Fibroblast of skin of scalp (primary cell): ENCODE measurements at regions not wholly inside any gene's neighbourhood (a gene's known extent, or its start where the extent isn't known, plus 50 kb on each side); places are given as distances from the start of the nearest gene placed in this dataset.

ENCODE experiments used
- DNase-seq: peaks from one replicate; pipeline ENCODE4 v3.0.0-alpha.2; 2013

DNA sequence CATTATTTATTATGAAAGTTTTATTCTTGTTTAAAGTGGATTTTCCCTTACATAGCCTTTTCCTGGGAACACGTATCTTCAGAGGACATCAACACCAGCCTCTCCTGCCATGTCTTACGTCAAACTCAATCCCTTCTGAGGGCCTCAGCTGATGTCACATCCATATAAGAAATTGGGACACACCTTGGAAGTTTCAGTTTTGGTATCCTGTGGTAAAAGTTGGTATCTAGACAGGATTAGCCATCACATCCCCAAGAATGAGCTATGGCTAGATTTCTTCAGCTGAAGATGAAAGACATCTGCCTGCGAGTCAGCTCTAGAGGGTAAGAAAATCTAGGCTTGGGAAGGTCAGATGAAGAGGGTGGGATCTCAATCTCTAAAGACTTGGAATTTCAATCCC lies 75.8 kb upstream of the ZNF516 start:
- no peak for DNase-seq

DNA sequence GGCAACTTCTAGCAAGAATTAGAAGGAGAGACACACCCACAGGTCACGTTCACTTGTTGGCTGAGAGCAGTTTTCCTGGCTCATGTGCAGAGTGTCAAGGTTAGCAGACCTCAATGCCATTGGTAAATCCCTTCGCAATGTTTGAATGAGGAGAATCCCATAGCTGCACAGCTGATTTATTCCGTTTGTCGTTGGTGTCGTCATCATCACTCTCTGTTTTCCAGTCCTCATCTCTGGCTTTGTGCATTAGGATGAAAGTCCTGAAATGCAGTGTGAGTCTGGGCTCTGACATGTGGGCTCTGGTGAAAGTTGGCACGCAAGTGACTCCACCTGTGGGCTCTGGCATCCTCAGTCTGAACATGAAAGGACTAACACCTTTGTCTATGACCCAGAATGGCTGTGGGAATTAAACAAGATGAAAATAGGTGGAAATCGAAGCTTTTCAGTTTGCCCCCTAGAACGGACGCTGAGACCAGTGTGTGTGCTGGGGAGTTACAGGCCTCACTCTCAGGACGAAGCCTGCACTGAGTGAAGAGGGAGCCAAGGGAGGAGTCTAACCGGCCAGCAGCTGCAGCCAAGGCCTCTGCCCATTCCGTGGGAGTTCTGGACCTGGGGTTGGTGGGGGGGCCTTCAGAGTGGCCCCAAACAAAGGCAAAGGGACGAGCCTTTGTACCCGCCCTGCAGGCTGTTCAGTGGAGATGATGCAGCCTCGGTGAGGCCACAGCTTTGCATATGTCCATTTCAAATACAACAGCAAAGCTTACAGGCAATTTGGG lies 74.8 kb upstream of the ZNF516 start:
- no peak for DNase-seq

DNA sequence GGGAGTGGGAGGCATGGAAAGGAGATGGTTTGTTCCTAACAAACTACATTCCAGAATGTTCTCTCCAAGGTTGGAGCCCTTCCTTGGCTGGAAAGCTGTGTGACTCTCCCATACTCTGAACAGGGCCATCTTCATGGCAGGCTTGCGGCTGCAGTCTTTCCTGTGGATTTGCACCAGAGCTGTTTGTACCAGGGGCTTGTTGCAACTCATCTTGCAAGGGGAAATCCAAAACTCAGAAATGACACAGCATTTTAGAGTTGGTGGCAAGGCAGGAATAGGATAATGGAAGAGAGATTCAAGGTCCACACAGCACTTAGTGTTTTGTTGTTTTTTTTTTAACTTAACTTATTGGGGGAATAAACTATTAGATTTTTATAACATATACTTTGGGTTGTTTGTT lies 73.7 kb upstream of the ZNF516 start:
- no peak for DNase-seq

DNA sequence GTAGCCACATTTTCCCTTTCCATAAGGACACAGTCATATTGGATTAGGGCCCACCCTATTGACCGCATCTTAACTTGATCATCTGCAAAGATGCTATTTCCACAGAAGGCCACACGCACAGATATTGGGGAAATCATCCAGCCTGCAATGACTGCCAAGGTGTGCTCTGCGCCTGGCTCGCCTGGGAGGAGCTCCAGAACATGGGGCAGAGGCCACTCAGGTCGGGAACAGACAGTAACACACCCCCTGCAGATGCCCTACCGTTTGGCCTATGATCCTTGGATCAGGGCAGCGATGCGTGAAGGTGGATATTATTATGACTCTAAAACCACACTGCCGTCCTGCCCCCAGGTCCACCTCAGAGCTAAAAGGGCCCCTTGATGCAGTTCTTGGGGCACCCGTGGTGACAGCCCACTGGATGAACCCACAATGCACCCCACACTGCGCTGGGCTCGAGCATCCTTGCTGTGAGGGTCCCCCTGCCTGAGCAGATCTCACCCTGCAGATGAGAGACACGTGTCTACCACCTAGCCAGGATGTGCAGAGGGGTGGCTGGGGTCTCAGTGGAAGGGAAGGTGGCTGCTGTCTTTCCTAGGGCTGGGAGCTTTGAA lies 72.9 kb upstream of the ZNF516 start:
- no peak for DNase-seq

DNA sequence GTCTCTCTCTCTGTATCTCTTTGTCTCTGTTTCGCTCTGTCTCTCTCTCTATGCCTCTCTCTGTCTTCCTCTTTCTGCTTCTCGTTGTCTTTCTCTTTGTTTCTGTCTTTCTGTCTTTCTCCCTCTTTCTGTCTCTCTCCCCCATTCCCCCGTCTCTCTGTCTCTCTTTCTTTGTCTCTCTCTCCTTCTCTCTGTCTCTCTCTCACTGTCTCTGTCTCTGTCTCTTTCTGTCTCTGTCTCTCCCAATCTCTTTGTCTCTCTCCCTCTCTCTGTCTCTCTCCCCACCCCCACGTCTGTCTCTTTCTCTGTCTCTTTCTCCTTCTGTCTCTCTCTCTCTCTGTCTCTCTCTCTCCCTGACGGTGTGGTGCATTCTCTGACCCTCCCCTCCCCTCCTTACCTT lies 71.9 kb upstream of the ZNF516 start:
- no peak for DNase-seq

DNA sequence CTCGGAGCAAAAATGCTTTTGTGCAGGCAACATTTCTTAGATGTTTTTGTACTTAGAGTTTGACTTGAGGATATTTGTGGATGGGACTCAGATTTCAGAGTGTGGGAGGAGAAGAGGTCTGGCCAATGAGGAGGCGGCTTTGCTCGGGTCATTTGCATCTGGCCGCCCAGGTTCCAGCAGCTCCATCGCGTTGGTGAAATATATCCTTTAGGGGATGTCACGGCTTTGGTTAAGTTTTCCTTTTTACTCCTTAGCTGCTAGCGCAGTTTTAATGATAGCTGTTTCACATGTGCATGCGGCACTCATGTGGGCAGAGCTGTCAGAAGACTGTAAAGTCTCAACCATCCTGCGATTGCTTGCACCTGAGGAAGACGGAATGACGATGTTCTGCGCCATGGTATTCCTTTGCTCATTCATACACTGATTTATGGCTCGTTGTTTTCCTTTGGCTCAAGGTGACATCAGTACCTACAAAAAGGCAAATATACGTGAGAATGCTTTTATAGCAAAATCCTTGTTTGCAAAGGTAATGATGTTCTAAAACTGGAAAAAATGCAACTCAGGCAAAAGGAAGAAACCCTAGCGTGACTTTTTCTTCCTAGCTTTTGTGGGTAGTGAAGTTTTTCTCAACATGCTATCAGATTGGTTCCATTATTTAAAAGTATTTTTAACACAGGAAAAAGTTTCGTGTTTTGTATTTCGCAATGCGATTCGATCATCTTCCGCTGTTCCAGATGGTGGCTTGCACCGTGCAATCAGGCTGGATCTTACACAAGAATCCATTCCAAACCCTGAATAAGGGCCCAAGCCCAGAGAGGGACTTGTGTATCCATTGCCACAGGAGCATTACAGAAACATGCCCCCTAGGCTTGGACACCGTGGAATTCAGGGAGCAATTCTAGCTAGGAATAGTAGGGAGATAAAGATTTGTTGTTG lies 70.5 kb upstream of the ZNF516 start:
- peak; percentile 95 for DNase-seq

DNA sequence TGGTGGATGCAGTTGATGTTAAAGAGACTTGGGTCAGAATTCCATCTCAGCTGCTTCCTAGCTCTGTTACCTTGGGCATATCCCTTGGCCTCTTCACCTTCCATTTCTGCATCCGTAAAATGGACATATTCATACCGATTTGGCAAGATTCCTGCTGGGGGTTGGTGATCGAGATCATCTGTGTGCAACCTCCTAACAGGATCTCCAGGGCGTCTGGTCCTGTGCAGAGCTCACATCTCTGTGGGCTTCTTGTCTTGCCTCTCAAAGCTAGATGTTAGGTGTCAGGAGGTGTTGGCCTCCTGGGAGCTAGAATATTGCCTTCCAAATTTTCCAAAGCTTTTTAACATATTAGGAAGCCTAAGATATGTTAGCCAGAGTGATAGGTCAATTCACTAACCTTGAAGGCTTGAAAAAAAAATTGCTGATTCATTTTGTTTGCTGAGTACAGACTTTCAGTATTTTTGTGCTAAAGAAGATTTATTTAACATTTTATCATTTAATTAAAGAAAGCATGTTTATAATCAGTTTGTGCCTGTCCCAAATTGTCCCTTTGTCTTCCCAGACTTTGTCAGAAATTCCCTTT lies 69.7 kb upstream of the ZNF516 start:
- DNase-seq: peak; percentile 16

DNA sequence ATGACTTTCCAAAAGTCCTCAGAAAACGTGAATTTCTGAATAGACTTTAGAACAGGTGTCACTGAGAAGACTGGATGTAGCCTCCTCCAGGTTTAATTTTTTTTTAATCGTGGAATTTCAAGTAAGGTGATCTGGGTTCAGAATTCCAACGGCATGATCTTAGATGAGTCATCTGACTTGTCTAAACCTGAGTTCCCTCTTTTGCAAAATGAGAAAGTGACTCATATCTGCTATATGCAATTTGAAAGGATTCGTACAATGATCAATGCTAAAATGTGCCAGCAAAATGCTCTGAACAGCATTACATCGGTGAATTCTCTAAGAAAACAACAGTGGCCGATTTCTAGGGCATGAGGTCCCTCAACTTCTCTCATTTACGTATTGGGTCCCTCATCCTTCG lies 69.1 kb upstream of the ZNF516 start:
- peak; percentile 45 for DNase-seq

DNA sequence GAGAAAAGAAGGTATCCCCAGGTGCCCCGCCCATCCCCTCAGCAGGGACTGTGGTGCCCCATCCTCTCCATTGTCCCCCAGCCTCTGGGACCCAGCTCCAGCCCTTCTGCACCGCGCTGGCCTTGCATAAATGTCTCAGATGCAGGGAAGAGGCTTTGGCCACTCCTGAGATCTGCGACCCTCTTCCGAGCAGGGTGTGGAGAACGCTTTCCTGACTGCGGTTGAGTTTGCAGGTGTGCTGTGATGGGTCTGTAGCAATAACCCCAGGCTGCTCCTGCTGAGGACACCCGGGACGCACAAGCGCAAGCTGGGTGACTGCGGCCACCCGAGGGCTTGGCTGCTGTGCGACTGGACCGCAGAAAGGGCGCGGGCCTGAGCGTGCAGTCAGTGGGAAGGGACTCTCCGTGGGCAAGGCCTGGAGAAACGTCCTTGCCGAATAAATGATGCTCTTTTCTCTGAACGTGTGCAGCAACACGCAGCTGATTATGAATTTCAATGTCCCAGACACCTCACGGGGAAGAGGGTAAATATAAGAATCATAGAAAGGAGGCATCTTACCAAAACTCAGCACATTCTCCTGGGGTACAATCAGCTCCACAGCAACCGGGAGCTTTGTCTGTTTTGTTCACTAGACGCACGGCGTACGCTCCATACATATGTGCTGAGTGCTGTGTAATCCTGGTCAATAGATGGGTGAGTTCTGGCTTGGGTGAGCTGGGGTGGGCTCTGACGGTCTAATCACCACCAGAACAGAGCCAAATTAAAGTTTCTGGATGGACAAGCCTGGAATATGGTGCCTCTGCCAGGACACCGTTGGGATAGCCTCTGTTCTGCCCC lies 67.5 kb upstream of the ZNF516 start:
- no peak for DNase-seq

DNA sequence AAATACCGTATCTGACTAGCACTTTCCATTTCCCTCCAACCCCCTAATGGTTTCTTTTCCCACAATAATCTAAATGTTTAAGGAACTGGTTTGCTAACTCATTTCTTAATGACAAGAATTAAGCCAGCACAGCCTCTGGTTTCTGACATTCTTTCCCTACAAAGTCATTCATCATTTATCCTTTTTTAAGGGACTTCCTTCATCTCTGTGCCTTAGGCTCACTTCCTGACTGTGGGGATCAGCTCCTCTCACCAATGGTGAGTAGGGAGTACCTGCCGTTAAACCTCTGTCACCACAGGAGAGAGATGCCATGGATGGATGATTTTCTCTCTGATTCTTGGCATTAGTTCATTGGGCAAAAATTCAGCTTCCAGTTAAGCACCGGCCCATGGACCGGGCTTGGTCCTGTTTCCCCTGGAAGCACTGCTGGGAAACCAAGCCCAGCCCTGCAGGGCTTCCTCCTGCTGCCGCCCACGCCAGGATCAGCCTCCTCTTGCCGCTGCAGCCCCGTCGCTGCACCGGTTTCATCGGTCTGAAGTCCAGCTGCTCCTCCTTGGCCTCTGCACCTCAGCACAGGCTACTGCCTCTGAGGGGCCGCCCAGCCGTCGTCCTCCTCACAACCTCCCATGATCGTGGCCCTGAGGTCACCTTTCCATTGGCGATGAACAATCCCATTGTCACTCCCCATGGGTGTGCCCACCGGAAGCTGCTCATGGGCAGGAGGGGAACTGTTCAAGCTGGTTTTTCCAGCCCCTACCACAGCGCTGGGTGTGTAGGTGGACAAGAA lies 64.0 kb upstream of the ZNF516 start:
- DNase-seq: peak; percentile 34

DNA sequence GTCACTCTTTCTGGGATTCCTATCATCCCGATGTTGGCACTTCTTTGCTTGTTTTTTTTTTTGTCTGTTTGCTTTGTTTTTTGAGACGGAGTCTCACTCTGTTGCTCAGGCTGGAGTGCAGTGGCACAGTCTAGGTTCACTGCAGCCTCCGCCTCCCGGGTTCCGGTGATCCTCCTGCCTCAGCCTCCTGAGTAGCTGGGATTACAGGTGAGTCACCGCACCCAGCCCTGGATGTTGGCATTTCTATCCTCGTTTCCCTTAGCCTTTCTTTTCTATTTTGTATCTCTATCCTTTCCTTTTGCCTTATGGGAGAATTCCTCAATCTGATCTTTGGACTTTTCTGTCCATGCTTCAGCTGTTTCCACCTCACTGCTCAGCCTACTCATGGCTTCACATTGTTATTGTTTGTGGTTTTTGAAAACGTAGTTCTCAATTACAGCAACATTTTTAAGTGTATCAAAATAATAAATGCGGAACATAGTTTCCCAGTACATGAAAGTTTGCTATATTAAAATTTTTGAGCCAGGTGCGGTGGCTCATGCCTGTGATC lies 62.1 kb upstream of the ZNF516 start:
- DNase-seq: no peak

DNA sequence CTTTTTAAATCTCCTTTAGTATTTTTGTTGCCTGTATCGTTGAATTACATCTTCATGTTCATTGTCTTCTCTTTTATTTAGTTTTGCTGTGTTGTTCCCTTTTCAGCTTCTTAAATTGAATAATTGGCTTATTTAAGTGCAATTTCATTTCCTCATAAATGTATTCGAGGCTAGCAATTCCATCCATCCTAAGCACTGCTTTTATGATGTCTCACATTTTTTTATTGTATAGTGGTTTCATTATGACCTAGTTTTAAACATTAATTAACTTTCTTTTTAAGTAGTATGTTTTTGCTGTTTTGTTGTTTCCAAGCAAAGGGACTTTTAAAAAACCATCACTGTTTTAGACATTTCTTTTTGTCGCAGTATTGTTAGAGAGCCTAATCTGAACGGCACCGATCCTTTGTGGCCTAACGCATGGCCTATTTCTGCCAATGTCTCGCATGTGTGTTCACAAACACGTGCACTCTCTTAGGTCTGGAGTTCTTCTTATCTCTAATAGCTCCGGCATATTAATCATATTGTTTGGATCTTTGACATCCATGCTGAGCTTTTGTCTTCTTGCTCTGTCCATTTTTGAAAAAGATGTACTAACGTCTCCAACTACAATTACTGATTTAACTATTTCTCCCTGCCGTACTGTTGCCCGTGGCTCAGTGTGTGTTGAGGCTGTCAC lies 59.6 kb upstream of the ZNF516 start:
- no peak for DNase-seq

DNA sequence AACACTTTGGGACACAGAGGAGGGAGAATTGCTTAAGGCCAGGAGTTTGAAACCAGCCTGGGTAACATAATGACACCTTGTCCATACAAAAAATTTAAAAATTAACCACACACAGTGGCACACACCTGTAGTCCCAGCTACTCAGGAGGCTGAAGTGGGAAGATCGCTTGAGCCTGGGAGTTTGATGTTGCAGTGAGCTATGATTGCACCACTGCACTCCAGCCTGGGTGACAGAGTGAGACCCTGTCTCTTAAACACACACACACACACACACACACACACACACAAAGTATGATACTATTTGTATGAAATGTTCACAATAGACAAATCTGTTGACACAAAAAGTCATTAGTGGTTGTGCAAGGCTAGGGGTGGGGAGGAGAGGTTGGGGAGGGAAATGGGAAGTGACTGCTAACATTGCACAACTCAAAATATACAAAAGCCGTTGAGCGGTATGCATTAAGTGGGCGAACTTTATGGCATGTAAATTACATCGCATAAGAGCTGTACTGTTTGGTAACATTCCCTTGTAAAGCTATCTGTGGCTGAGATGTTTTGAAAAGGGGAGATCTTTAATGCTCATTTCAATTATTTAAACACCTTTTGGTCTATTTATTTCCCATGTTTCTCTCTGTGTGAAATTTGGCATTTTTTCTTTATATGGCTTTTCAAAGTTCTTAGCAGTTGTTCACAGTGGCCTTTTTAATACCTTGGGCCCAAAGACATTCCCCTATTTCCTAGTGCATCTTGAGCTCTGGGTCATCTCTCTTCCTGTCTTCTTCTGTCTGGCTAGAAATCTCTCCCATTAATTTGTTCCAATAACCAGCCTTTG lies 58.9 kb upstream of the ZNF516 start:
- peak; percentile 7 for DNase-seq

DNA sequence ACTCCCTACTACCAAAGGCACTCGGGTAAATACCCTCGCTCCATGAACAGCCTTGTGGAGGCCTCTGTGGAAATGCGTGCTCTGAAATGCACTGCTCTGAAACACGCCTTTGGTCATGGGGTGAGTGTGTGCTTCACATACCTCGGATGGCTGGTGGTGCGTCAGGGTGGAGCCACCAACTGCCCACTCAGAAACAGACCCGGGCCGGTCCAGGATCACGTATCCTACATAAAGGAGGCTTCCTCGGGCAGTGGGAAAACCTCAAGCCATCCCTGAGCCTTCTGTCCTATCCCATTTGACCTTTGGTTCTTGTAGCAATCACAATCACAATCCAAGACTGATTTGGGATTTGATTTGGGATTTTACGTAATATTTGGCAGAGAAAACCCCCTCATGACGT lies 53.5 kb upstream of the ZNF516 start:
- DNase-seq: no peak

DNA sequence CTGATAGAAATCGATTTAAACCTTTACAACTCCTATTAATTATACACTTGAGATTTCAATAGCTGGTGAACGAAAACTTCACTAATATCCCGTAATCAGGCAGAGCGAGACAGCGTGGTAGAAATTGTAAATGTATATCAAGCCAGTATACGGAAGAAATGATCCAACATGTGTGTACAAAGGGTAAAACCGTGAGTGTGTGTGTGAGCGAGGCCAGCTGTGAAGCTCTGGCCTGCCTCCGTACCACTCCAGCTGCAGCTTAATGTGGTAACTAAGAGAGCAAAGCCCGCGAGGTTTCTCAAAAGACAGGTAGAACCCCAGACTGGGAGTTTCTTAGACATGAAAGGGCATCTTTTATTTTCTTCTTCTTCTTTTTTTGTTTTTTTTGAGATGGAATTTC lies 52.3 kb upstream of the ZNF516 start:
- DNase-seq: no peak

DNA sequence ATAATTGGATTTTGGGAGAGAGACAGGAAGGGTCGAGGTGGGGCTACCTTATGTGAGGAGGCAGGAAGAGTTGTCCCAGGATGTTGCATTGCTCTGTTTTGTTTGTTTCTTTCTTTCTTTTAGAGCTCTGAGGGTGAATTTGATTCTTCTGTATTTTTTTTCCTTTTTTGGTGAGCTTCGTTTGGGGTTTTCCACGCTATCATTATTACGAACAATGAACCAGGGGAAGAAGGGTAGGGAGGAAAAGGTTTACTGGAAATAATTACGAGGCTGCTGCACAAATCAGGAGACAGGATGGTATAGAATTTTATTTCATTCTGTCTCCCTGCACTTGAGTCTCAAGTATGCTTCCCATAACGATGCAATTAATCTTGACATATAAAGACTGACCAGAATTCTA lies 51.4 kb upstream of the ZNF516 start:
- DNase-seq: no peak

DNA sequence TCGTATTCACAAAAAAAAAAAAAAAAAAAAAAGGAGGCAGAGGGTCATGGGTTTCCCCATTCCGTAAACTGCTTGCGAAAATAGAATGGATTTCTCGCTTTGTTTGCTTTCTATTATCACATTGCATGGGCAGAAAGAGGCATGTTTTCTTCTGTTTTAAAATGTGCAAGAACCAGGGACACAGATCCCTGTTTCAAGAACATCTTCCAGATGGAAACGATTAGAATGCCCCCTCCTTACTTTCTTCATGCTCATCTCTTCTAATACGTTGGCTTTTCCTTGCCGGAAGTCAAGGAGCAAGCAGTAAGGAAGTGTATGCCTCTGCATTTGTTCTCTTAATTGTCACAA lies 51.0 kb upstream of the ZNF516 start:
- DNase-seq: peak; percentile 20

DNA sequence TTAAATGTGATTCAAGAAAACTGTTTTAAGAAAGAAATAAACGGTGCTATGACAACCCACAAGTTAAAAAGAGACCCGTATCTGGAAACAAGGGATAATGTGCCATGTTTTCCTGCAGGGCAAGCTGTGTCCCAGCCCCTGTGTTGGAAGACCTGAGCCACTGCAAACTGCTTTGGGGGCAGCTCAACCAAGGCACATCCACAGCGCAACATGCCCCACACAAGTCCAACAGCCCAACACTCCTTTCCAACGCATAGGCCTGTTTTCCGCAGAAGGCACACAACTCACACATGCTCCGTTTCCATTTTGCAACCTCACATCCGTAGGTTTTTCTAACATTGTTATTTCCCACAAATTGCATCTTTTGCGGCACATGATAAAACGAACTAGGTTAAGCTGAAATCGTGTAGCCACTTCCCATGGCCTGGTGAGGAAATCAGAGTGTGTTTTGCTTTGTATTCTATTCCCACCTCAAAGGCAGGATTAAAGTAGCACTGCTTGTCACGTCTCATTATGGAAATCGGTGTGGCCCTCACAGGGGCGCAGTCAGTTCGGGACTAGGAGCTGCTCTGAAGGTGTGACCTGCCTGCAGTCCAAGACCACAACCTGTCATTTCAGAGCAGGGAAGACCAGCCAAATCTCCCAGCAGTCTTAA lies 50.5 kb upstream of the ZNF516 start:
- DNase-seq: no peak
